ENCODE measurements at regions not wholly inside any gene's neighbourhood (a gene's known extent, or its start where the extent isn't known, plus 50 kb on each side); places are given as distances from the start of the nearest gene placed in this dataset.

- Histone ChIP-seq H3K27me3 (ENCODE audit: control insufficient read depth, insufficient read depth) (no peaks in the 10 kb centered on the region), H3K9me3 (ENCODE audit: control insufficient read depth, low read length) (no peaks in the 10 kb centered on the region), H3K4me3 (ENCODE audit: low read length) (no peak overlapping the region), H3K4me1 (ENCODE audit: control insufficient read depth, insufficient read depth, low read length) (no peaks in the 10 kb centered on the region), H3K27ac (ENCODE audit: low read length) (no peak overlapping the region)
- intact Hi-C loops (cut with DNase I) = no loop called here
- peak in 1 of 2 donors; percentile 57 for ATAC-seq
- DNase-seq = no peak
Observed at GRCh38 chr3:34934660-34935059, 704.7 kb upstream of the ARPP21 start.

DNA sequence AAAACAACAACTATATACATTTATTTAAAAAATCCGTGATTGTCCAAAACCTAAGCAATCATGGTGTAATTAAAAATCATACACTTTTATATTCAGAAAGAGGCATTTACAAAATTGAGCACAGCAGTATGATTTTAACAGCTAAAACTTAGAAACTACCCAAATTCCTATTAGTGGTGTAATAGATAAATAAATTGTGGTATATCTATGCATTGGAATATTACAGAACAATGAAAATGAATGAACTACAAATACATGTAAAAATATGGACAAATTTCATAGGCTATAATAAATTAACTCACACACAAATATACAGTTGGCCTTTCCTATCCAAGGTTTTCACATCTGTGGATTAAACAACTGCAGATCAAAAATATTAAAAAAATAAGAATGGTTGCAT lies 700.5 kb upstream of the ARPP21 start:
- 92% methylated on average over 1 of the region's 1 CpG for WGBS
- DNase-seq (no peak), ATAC-seq (no peak)
- intact Hi-C loops (cut with DNase I) = no loop called here
- Histone ChIP-seq H3K4me1 (ENCODE audit: control insufficient read depth, insufficient read depth, low read length) (no peaks in the 10 kb centered on the region), H3K9me3 (ENCODE audit: control insufficient read depth, low read length) (no peaks in the 10 kb centered on the region), H3K27me3 (ENCODE audit: control insufficient read depth, insufficient read depth) (no peaks in the 10 kb centered on the region), H3K27ac (ENCODE audit: low read length) (no peak overlapping the region), H3K4me3 (ENCODE audit: low read length) (no peak overlapping the region)

DNA sequence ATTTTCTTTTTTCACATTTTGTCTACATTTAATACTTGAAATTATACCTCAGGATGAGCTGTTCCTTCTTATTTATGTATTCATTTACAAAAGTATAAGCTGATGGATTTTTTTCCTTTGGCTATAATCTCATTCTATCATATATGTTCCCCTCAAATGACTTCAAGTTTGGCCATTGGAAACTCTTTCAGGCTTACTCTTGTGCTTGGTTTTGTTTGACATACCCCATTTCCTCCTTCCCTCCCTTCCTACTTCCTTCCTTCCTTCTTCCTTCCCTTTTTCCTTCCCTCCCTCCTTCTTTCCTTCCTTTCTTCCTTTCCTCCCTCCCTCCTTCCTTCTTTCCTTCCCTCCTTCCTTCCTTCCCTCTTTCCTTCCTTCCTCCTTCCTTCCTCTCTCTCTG lies 697.1 kb upstream of the ARPP21 start:
- Histone ChIP-seq H3K27ac (ENCODE audit: low read length) (no peak overlapping the region), H3K27me3 (ENCODE audit: control insufficient read depth, insufficient read depth) (no peaks in the 10 kb centered on the region), H3K9me3 (ENCODE audit: control insufficient read depth, low read length) (no peaks in the 10 kb centered on the region), H3K4me1 (ENCODE audit: control insufficient read depth, insufficient read depth, low read length) (no peaks in the 10 kb centered on the region), H3K4me3 (ENCODE audit: low read length) (no peak overlapping the region)
- ATAC-seq (no peak), DNase-seq (no peak)
- intact Hi-C loops (cut with DNase I) = no loop called here

DNA sequence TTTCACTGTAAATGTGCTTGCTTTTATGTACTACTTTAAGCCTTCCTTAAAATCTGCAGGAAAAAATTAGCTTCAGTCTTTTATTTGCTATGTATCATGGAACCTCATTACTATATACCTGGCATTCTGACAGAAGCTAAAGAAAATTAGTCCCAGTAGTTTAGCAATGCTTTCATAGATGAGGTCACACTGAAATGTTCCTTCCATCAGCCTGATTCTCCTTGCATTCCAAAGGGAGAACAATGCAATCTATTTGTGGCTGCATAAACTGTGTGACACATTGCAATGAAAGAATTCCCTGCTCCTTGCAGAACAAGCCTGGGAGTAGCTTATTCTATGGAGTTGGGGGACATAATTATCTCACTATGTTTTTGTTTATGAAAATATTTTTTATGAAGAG lies 691.5 kb upstream of the ARPP21 start:
- ATAC-seq (peak in 1 of 2 donors; percentile 52), DNase-seq (no peak)
- no peaks in the 10 kb centered on the region for H3K4me1 ChIP-seq (ENCODE audit: control insufficient read depth, insufficient read depth, low read length)
- no peak overlapping the region for H3K4me3 ChIP-seq (ENCODE audit: low read length)
- intact Hi-C loops (cut with DNase I) = no loop called here
- no peaks in the 10 kb centered on the region for H3K27me3 ChIP-seq (ENCODE audit: control insufficient read depth, insufficient read depth)
- no peak overlapping the region for H3K27ac ChIP-seq (ENCODE audit: low read length)
- H3K9me3 ChIP-seq (ENCODE audit: control insufficient read depth, low read length) = no peaks in the 10 kb centered on the region

DNA sequence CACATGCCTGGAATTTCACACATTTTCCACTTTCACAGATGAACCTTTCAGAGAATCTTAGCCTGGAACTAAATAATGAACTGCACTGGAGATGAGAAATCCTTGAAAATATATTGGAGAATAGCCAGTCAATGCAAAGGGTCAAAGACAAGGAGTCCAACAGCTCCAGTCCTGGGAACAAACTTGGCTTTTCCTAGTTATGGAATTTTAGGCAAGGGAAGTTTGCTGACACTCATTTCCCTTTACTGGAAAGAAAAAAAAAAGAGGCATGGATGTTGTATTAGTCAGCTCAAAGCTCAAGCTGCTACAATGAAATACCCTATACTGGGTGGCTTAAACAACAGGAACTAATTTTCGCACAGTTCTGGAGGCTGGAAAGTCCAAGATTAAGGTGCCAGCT lies 690.8 kb upstream of the ARPP21 start:
- no peak for ATAC-seq

GRCh38 chr3:34955680-34956079 lies 683.6 kb upstream of the ARPP21 start:
- DNase-seq = no peak
- 83% methylated on average over 1 of the region's 1 CpG for WGBS
- ATAC-seq = no peak
- intact Hi-C loops (cut with DNase I) = no loop called here
- Histone ChIP-seq H3K27me3 (ENCODE audit: control insufficient read depth, insufficient read depth) (no peaks in the 10 kb centered on the region), H3K9me3 (ENCODE audit: control insufficient read depth, low read length) (no peaks in the 10 kb centered on the region), H3K27ac (ENCODE audit: low read length) (no peak overlapping the region), H3K4me3 (ENCODE audit: low read length) (no peak overlapping the region), H3K4me1 (ENCODE audit: control insufficient read depth, insufficient read depth, low read length) (no peaks in the 10 kb centered on the region)

More for the DNA sequence above, 690.8 kb upstream of the ARPP21 start:
- Histone ChIP-seq H3K27ac (ENCODE audit: low read length) (no peak overlapping the region), H3K27me3 (ENCODE audit: control insufficient read depth, insufficient read depth) (no peaks in the 10 kb centered on the region), H3K4me3 (ENCODE audit: low read length) (no peak overlapping the region), H3K4me1 (ENCODE audit: control insufficient read depth, insufficient read depth, low read length) (no peaks in the 10 kb centered on the region), H3K9me3 (ENCODE audit: control insufficient read depth, low read length) (no peaks in the 10 kb centered on the region)
- DNase-seq = no peak
- WGBS = 46% methylated on average over 1 of the region's 1 CpG
- intact Hi-C loops (cut with DNase I) = no loop called here

DNA sequence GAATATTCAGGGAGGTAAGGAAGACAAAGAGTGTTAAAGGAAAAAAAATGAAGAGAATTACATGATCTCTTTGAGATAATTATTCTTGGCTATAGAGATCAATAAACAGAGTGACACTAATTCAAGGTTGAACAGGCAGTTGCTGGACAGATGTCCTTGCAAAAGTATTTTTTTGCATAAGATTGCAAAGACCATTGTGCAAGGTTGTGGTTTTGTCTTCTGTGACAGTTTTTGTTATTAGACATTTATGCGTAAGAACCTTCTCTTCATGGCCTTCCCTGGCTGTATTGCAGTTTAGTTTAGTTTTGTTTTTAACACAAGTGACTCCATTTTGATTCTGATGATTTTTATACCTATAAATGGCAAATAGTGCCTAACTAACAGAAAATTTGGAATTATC lies 682.8 kb upstream of the ARPP21 start:
- ATAC-seq = no peak
- WGBS = 96% methylated on average over 1 of the region's 1 CpG

GRCh38 chr3:34957677-34958076 lies 681.6 kb upstream of the ARPP21 start:
- no peaks in the 10 kb centered on the region for H3K4me1 ChIP-seq (ENCODE audit: control insufficient read depth, insufficient read depth, low read length)

More for the DNA sequence above, 682.8 kb upstream of the ARPP21 start:
- Histone ChIP-seq H3K9me3 (ENCODE audit: control insufficient read depth, low read length) (no peaks in the 10 kb centered on the region), H3K4me3 (ENCODE audit: low read length) (no peak overlapping the region), H3K4me1 (ENCODE audit: control insufficient read depth, insufficient read depth, low read length) (no peaks in the 10 kb centered on the region), H3K27me3 (ENCODE audit: control insufficient read depth, insufficient read depth) (no peaks in the 10 kb centered on the region), H3K27ac (ENCODE audit: low read length) (no peak overlapping the region)
- no peak for DNase-seq
- intact Hi-C loops (cut with DNase I) = no loop called here

GRCh38 chr3:34969513-34969912 lies 669.8 kb upstream of the ARPP21 start:
- DNase-seq (no peak), ATAC-seq (no peak)
- no peak overlapping the region for H3K27ac ChIP-seq (ENCODE audit: low read length)
- H3K4me3 ChIP-seq (ENCODE audit: low read length) = no peak overlapping the region
- intact Hi-C loops (cut with DNase I) = no loop called here
- H3K4me1 ChIP-seq (ENCODE audit: control insufficient read depth, insufficient read depth, low read length) = no peaks in the 10 kb centered on the region
- no peaks in the 10 kb centered on the region for H3K27me3 ChIP-seq (ENCODE audit: control insufficient read depth, insufficient read depth)
- WGBS = 92% methylated on average over 2 of the region's 2 CpGs
- H3K9me3 ChIP-seq (ENCODE audit: control insufficient read depth, low read length) = no peaks in the 10 kb centered on the region

More at GRCh38 chr3:34957677-34958076, 681.6 kb upstream of the ARPP21 start:
- ATAC-seq = no peak
- intact Hi-C loops (cut with DNase I) = no loop called here
- Histone ChIP-seq H3K27ac (ENCODE audit: low read length) (no peak overlapping the region), H3K27me3 (ENCODE audit: control insufficient read depth, insufficient read depth) (no peaks in the 10 kb centered on the region), H3K4me3 (ENCODE audit: low read length) (no peak overlapping the region), H3K9me3 (ENCODE audit: control insufficient read depth, low read length) (no peaks in the 10 kb centered on the region)
- WGBS = 80% methylated on average over 1 of the region's 1 CpG
- DNase-seq = no peak

DNA sequence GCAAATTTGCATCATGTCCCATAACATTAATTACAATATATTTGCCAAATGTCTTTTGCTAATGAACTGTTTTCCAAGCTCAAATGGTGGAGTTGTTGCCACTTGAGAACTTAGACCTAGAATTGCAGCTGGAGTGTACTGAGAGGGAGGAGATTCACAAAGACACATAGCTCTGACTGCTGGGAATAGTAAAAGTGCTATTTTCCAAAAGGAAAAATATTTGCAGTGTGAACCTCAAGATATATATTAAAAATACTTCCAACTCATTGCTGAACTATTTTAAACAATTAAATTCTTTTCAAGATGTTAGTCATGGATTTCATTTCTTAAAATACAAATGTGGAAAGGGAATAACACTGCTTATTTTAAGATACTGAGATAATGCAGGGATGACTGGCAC lies 666.8 kb upstream of the ARPP21 start:
- no peaks in the 10 kb centered on the region for H3K4me1 ChIP-seq (ENCODE audit: control insufficient read depth, insufficient read depth, low read length)
- no peaks in the 10 kb centered on the region for H3K9me3 ChIP-seq (ENCODE audit: control insufficient read depth, low read length)
- no peak for DNase-seq
- no peaks in the 10 kb centered on the region for H3K27me3 ChIP-seq (ENCODE audit: control insufficient read depth, insufficient read depth)
- no peak for ATAC-seq
- intact Hi-C loops (cut with DNase I) = no loop called here
- H3K27ac ChIP-seq (ENCODE audit: low read length) = no peak overlapping the region
- H3K4me3 ChIP-seq (ENCODE audit: low read length) = no peak overlapping the region

DNA sequence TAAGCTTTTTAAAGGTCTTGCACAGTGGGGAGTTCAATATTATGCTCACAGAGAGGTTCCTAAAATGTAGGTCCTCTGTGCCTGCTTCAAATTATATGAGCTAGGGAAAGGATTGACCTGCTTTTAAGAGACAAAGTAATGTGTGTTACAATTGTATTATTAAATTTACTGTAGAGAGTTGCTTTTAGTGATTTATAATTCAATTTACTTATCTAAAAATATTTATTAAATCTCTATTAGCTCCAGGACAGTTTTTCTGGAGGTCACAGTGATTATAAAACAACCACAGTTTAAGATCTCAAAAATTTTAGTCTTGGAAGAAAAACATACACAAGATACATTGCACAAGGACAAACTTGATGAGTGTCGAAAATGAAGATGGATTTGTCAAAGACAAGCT lies 665.7 kb upstream of the ARPP21 start:
- H3K27ac ChIP-seq (ENCODE audit: low read length) = no peak overlapping the region
- H3K4me1 ChIP-seq (ENCODE audit: control insufficient read depth, insufficient read depth, low read length) = no peaks in the 10 kb centered on the region
- no peak for DNase-seq
- WGBS = 92% methylated on average over 1 of the region's 1 CpG
- no peaks in the 10 kb centered on the region for H3K27me3 ChIP-seq (ENCODE audit: control insufficient read depth, insufficient read depth)
- no peak for ATAC-seq
- H3K9me3 ChIP-seq (ENCODE audit: control insufficient read depth, low read length) = no peaks in the 10 kb centered on the region
- intact Hi-C loops (cut with DNase I) = no loop called here
- H3K4me3 ChIP-seq (ENCODE audit: low read length) = no peak overlapping the region

GRCh38 chr3:34983631-34984030 lies 655.7 kb upstream of the ARPP21 start:
- H3K27me3 ChIP-seq (ENCODE audit: control insufficient read depth, insufficient read depth) = no peaks in the 10 kb centered on the region
- ATAC-seq (no peak), DNase-seq (no peak)
- WGBS = 52% methylated on average over 4 of the region's 4 CpGs
- H3K9me3 ChIP-seq (ENCODE audit: control insufficient read depth, low read length) = no peaks in the 10 kb centered on the region
- H3K27ac ChIP-seq (ENCODE audit: low read length) = no peak overlapping the region
- no peak overlapping the region for H3K4me3 ChIP-seq (ENCODE audit: low read length)
- intact Hi-C loops (cut with DNase I) = no loop called here
- no peaks in the 10 kb centered on the region for H3K4me1 ChIP-seq (ENCODE audit: control insufficient read depth, insufficient read depth, low read length)

All from right cardiac atrium (tissue), 5 donors.